ENCODE measurements at regions not wholly inside any gene's neighbourhood (a gene's known extent, or its start where the extent isn't known, plus 50 kb on each side); places are given as distances from the start of the nearest gene placed in this dataset.

- H3K4me1 ChIP-seq (ENCODE audit: low read depth): no peaks in the 10 kb centered on the region
- ATAC-seq (no peak), DNase-seq (no peak)
- no peaks in the 10 kb centered on the region for H3K36me3 ChIP-seq (ENCODE audit: low read depth)
- intact Hi-C loops (cut with DNase I, micrococcal nuclease): no loop called here
- TF ChIP-seq CTCF (IDR thresholded peaks at IDR 0.05): no peak
- H3K9me3 ChIP-seq: no peaks in the 10 kb centered on the region
- H3K4me3 ChIP-seq: no peak overlapping the region
Measured at GRCh38 chr6:8361259-8361658, 74.1 kb downstream of the SLC35B3 start.

GRCh38 chr6:8352966-8353340, 82.4 kb downstream of the SLC35B3 start:
- ATAC-seq: no peak
- no peaks in the 10 kb centered on the region for H3K9me3 ChIP-seq

GRCh38 chr6:8352335-8352965, 82.9 kb downstream of the SLC35B3 start:
- ATAC-seq (no peak), DNase-seq (no peak)
- no peak overlapping the region for H3K4me3 ChIP-seq
- intact Hi-C loops (cut with DNase I, micrococcal nuclease): no loop called here
- no peaks in the 10 kb centered on the region for H3K9me3 ChIP-seq
- no peak for TF ChIP-seq CTCF (IDR thresholded peaks at IDR 0.05)
- H3K36me3 ChIP-seq (ENCODE audit: low read depth): no peaks in the 10 kb centered on the region
- no peaks in the 10 kb centered on the region for H3K4me1 ChIP-seq (ENCODE audit: low read depth)

More at GRCh38 chr6:8352966-8353340, 82.4 kb downstream of the SLC35B3 start:
- Histone ChIP-seq H3K4me1 (ENCODE audit: low read depth) (no peaks in the 10 kb centered on the region), H3K36me3 (ENCODE audit: low read depth) (no peaks in the 10 kb centered on the region), H3K4me3 (no peak overlapping the region)
- TF ChIP-seq CTCF (IDR thresholded peaks at IDR 0.05): no peak
- DNase-seq: no peak
- intact Hi-C loops (cut with DNase I, micrococcal nuclease): no loop called here

GRCh38 chr6:8343600-8343999, 91.7 kb downstream of the SLC35B3 start:
- DNase-seq (no peak), ATAC-seq (no peak)
- H3K4me1 ChIP-seq (ENCODE audit: low read depth): no peaks in the 10 kb centered on the region
- intact Hi-C loops (cut with DNase I, micrococcal nuclease): no loop called here
- no peak overlapping the region for H3K4me3 ChIP-seq
- no peaks in the 10 kb centered on the region for H3K36me3 ChIP-seq (ENCODE audit: low read depth)
- no peaks in the 10 kb centered on the region for H3K9me3 ChIP-seq
- TF ChIP-seq CTCF (IDR thresholded peaks at IDR 0.05): no peak

GRCh38 chr6:8342241-8342819, 93.0 kb downstream of the SLC35B3 start:
- no peak for TF ChIP-seq CTCF (IDR thresholded peaks at IDR 0.05)
- no peak overlapping the region for H3K4me3 ChIP-seq
- ATAC-seq (no peak), DNase-seq (no peak)
- H3K36me3 ChIP-seq (ENCODE audit: low read depth): no peaks in the 10 kb centered on the region
- no peaks in the 10 kb centered on the region for H3K4me1 ChIP-seq (ENCODE audit: low read depth)
- intact Hi-C loops (cut with DNase I, micrococcal nuclease): no loop called here
- no peaks in the 10 kb centered on the region for H3K9me3 ChIP-seq

Measured in mucosa of descending colon (tissue), 3 donors.